ENCODE measurements at regions not wholly inside any gene's neighbourhood (a gene's known extent, or its start where the extent isn't known, plus 50 kb on each side); places are given as distances from the start of the nearest gene placed in this dataset.

DNA sequence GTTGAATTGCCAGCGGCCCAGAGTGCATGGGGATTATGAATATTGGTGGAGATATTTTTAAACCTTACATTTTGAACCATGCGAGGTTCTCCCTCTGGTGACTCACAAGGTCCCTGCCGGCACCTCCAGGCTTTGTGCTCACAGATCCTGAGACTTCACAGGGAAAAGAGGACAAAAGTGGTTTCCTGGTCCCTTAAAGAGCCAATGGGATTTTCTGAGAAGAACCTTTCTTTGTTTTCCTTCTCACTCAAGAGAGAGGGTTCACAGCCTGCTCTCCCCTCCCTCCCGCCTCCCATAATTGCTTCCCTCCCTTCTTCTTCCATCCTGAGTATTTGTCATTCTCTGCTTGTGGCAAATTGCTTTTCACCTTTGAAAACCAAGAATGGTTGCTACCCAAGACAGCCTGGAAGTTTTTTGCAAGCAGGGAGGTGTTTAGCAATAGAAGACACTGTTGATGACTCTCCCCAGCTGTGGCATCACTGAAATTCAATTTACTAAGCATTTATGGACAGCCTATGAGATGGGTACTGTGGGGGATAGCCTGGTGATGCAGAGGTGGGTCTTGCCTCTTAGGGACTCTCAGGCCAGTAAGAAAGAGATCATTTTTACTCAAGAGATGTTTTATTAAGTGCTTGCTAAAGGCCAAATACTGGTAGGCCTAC is 76.6 kb downstream of the CPN2 start:
- TF ChIP-seq EZH2phosphoT487 (IDR thresholded peaks at IDR 0.05; ENCODE audit: borderline replicate concordance, low read depth, low read length): no peak
- TF ChIP-seq CTCF (conservative IDR thresholded peaks at IDR 0.05; ENCODE audit: low read length): no peak
- no peaks in the 10 kb centered on the region for H3K9me2 ChIP-seq (ENCODE audit: insufficient read depth, low read length)
- H3K4me3 ChIP-seq (ENCODE audit: low read depth, low read length, poor library complexity, severe bottlenecking): no peak overlapping the region
- no peaks in the 10 kb centered on the region for H3K9me3 ChIP-seq (ENCODE audit: low read length)
- H3K4me2 ChIP-seq (ENCODE audit: low read length): no peak overlapping the region
- BruUV-seq (replicated peaks): no TSS peak
- H3K27ac ChIP-seq (ENCODE audit: low read depth, low read length, poor library complexity, severe bottlenecking): no peak overlapping the region
- intact Hi-C loops (cut with micrococcal nuclease; ENCODE audit: unreplicated experiment): no loop called here
- no peak overlapping the region for H2AFZ ChIP-seq (ENCODE audit: low read length)
- POLR2A ChIA-PET: interaction anchor here (1.4 kb wide), 1 partner anchor 9 kb away, joined by 4 read pairs; no protein-coding TSS in a partner anchor
- no peaks in the 10 kb centered on the region for H4K20me1 ChIP-seq (ENCODE audit: insufficient read depth, low read length)
- no peak for DNase-seq (ENCODE audit: low spot score)
- no peaks in the 10 kb centered on the region for H3K36me3 ChIP-seq (ENCODE audit: insufficient read depth, low read length)
- no peaks in the 10 kb centered on the region for H3K79me2 ChIP-seq (ENCODE audit: insufficient read depth, low read depth, low read length)
- no peaks in the 10 kb centered on the region for H3K4me1 ChIP-seq (ENCODE audit: insufficient read depth, low read length, poor library complexity, severe bottlenecking)
- CTCF ChIA-PET (ENCODE audit: unreplicated experiment): no interaction called here

GRCh38 chr3:194275291-194275690 is 75.8 kb downstream of the CPN2 start:
- Histone ChIP-seq H4K20me1 (ENCODE audit: insufficient read depth, low read length) (no peaks in the 10 kb centered on the region), H2AFZ (ENCODE audit: low read length) (no peak overlapping the region), H3K79me2 (ENCODE audit: insufficient read depth, low read depth, low read length) (no peaks in the 10 kb centered on the region), H3K4me1 (ENCODE audit: insufficient read depth, low read length, poor library complexity, severe bottlenecking) (no peaks in the 10 kb centered on the region), H3K9me3 (ENCODE audit: low read length) (no peaks in the 10 kb centered on the region), H3K9me2 (ENCODE audit: insufficient read depth, low read length) (no peaks in the 10 kb centered on the region), H3K36me3 (ENCODE audit: insufficient read depth, low read length) (no peaks in the 10 kb centered on the region), H3K4me3 (ENCODE audit: low read depth, low read length, poor library complexity, severe bottlenecking) (no peak overlapping the region), H3K4me2 (ENCODE audit: low read length) (no peak overlapping the region), H3K27ac (ENCODE audit: low read depth, low read length, poor library complexity, severe bottlenecking) (no peak overlapping the region)
- TF ChIP-seq EZH2phosphoT487 (IDR thresholded peaks at IDR 0.05; ENCODE audit: borderline replicate concordance, low read depth, low read length) (no peak), CTCF (conservative IDR thresholded peaks at IDR 0.05; ENCODE audit: low read length) (no peak)
- intact Hi-C loops (cut with micrococcal nuclease; ENCODE audit: unreplicated experiment): no loop called here
- ChIA-PET POLR2A (no interaction called here), CTCF (ENCODE audit: unreplicated experiment) (no interaction called here)
- no TSS peak for BruUV-seq (replicated peaks)
- no peak for DNase-seq (ENCODE audit: low spot score)

- no peak overlapping the region for H3K4me3 ChIP-seq (ENCODE audit: low read depth, low read length, poor library complexity, severe bottlenecking)
- BruUV-seq (replicated peaks): no TSS peak
- no peaks in the 10 kb centered on the region for H4K20me1 ChIP-seq (ENCODE audit: insufficient read depth, low read length)
- TF ChIP-seq CTCF (conservative IDR thresholded peaks at IDR 0.05; ENCODE audit: low read length) (no peak), EZH2phosphoT487 (IDR thresholded peaks at IDR 0.05; ENCODE audit: borderline replicate concordance, low read depth, low read length) (no peak)
- DNase-seq (ENCODE audit: low spot score): no peak
- no peaks in the 10 kb centered on the region for H3K36me3 ChIP-seq (ENCODE audit: insufficient read depth, low read length)
- ChIA-PET POLR2A (interaction anchor here (0.7 kb wide), 1 partner anchor 573 kb away, joined by 3 read pairs; no protein-coding TSS in a partner anchor), CTCF (ENCODE audit: unreplicated experiment) (no interaction called here)
- no peak overlapping the region for H3K27ac ChIP-seq (ENCODE audit: low read depth, low read length, poor library complexity, severe bottlenecking)
- no peaks in the 10 kb centered on the region for H3K79me2 ChIP-seq (ENCODE audit: insufficient read depth, low read depth, low read length)
- no peak overlapping the region for H2AFZ ChIP-seq (ENCODE audit: low read length)
- H3K9me3 ChIP-seq (ENCODE audit: low read length): no peaks in the 10 kb centered on the region
- no peak overlapping the region for H3K4me2 ChIP-seq (ENCODE audit: low read length)
- H3K9me2 ChIP-seq (ENCODE audit: insufficient read depth, low read length): no peaks in the 10 kb centered on the region
- no peaks in the 10 kb centered on the region for H3K4me1 ChIP-seq (ENCODE audit: insufficient read depth, low read length, poor library complexity, severe bottlenecking)
- intact Hi-C loops (cut with micrococcal nuclease; ENCODE audit: unreplicated experiment): no loop called here
Observed at GRCh38 chr3:194275721-194276120, 75.4 kb downstream of the CPN2 start.
